ENCODE measurements at regions not wholly inside any gene's neighbourhood (a gene's known extent, or its start where the extent isn't known, plus 50 kb on each side); places are given as distances from the start of the nearest gene placed in this dataset.

- DNase-seq, result no peak
Measured at GRCh38 chr5:74040811-74041491, 415.0 kb downstream of the ARHGEF28 start.

DNA sequence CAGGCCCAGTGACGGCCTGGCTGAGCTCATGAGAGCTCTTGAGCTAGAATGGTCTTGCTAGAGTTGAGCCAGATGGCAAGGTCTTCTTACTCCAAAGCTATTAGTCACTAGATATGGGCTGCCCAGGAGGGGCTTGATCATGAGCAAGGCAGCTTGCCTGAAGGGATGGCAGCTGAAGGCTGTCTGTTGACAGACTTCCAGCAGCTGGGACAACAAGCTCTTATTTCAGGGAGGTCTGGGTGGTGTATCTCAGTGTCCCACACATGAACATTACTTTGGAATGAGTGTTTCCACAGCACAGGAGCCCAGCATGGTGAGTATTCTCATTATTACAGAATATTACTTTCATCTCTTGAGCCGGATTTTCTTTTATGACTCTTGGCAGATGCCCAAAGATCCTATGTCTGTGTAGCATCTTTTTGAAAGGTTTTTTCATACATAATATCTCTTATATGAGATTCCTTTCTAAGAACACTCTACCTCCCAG lies 414.1 kb downstream of the ARHGEF28 start:
- DNase-seq, result no peak

DNA sequence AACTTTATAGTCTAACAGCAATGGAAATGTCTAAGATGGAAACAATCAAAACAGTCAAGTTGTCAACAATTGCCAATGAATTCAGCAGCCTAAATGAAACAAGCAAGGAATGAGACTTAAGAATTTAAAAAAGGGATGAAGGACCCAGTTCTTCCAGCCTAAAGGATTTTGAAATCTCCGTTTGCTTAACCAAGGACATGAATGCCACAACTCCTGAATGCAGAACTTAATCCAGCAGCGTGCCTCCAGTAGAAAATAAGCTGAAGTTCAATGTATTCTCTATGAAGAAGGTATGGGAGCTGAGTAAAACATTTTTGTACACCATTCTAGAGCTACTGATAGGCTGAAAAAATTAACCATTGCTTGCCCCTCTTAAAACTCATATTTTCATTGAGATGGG lies 411.3 kb downstream of the ARHGEF28 start:
- DNase-seq, result no peak

GRCh38 chr5:74035521-74035937 lies 409.5 kb downstream of the ARHGEF28 start:
- peak; percentile 10 for DNase-seq

DNA sequence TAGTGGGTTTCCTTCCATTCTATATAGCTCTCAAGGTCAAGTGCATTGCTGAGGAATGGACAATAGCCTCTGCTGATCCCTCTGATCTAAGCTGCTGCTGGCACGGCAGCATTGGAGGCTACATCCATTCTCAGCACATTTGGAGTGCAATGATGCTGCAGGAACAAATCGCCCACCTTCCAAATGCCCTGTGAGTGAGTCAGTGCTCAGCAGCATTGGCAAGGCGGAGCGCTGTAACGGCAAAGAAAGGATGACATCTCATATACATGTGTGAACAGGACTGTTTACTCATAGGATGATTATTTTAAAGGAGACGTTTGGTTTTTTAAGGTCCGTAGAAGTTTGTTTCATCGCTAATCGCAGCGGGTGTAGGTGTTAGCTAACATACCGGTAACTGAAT lies 408.7 kb downstream of the ARHGEF28 start:
- no peak for DNase-seq

DNA sequence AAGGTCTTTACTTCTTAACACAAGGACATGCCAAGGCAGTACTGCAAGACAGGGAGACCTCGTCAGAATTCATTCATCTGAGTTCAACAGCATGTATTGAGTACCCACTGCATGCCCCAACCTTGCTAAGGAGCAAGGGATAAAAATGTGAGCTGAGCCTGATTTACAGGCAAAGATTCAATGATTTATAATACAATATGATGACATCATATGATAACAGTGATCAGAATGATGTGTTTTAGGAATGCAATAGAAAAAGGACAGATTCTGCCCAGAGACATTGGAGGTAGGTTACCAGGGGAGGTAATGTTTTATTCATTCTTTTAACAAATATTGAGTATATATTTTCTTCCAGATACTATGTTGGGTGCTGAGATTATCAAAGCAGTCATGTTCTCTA lies 406.6 kb downstream of the ARHGEF28 start:
- no peak for DNase-seq

DNA sequence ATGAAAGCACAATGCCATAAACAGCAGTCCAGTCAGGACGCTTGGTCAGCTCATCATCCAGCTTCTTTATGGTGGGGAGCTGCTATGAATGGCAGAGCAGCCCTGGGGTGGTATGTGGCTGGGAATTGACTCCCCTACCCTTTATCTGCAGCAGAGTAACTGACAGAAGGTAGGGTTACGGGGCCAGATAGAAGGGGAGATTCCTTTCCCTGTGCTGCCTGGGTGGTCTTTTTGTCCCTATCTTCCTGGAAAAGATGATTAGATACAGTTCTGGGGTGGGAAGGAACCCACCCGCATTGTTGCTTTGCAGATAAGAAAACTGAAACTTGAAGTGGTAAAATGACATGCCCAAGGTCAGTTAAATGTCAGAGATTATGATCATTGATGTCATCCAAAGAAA lies 405.5 kb downstream of the ARHGEF28 start:
- no peak for DNase-seq

DNA sequence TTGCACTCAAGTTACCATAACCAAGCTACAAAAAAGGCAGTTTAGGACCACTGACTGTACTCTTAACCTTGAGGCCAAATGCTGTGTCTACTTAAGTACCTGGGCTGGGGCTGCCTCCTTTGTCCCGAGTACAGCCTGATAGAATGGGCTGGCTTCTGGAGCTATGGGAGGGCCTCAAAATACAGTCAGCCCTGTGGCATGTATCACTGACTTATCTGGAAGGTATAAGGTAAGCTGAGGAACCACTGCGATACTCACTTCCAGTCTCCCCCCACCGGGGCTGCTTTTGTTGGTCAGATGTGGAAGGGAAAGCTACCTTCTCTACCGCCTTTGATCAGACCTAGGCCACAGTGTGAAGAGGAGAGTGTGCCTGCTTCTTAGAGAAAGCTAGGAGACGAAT lies 404.8 kb downstream of the ARHGEF28 start:
- DNase-seq, result no peak

DNA sequence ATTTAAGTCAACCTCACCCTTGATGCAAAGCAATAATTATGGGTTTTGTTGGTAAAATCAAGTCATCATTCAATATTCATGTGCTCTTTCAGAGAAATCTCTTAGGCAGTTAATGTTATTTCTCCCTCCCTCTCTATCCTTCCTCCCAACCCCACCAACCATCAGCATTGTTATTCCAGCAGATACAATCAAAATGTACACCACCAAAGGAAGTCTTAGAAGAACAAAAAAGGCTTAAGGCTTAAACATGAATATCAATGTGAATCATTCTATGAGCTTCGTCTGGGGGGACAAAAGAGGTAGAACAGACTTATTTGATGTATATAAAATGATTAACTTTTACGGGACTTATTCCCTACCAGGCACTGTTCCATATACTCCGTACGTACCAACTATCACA lies 404.4 kb downstream of the ARHGEF28 start:
- no peak for DNase-seq

GRCh38 chr5:74028976-74029375 lies 403.0 kb downstream of the ARHGEF28 start:
- no peak for DNase-seq

GRCh38 chr5:74028406-74028805 lies 402.4 kb downstream of the ARHGEF28 start:
- no peak for DNase-seq

GRCh38 chr5:74027732-74028338 lies 401.8 kb downstream of the ARHGEF28 start:
- no peak for DNase-seq

GRCh38 chr5:74026310-74026709 lies 400.3 kb downstream of the ARHGEF28 start:
- no peak for DNase-seq

DNA sequence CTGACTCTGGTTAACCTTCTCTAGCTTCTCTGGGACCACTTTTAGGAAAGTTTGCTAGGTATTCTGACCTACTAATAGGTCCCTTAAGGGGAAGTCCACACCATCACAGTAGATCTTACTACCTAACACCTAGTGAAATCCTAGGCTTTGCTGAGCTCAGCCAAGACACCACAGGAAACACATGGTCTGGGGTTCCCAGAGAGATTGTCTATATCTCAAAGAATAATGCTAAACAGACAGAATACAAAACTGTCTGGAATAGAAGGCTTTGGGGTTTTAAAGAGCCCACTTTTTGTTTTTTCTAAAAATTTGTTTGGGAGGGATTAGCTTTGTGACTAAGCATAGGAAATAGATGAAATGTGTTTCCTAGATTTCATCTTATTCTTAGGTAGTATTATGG lies 395.1 kb downstream of the ARHGEF28 start:
- DNase-seq, result no peak

GRCh38 chr5:74020503-74020902 lies 394.5 kb downstream of the ARHGEF28 start:
- DNase-seq, result no peak

- DNase-seq, result no peak
Measured at GRCh38 chr5:74019923-74020322, 393.9 kb downstream of the ARHGEF28 start.

DNA sequence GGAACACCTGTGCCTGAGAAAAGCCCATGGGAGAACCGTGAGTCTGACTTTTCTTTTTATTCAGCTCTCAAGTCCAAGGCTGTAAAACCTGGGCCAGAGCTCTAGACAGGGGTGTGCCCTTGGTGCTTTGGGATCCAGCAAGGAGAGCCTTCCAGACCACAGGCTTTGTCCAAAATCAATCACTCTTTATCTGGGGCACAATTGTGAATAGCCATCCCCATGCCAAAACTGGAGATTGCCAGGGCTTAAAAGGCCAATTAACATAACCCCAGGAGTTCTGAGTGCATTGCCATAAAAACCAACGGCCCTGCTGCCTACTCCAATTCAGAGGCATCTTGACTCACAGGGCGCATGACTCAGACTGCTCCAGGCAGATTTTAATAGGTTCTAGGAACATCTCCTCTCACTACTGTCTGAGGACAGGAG lies 391.8 kb downstream of the ARHGEF28 start:
- no peak for DNase-seq

- DNase-seq, result no peak
Measured at GRCh38 chr5:74017112-74017511, 391.1 kb downstream of the ARHGEF28 start.

DNA sequence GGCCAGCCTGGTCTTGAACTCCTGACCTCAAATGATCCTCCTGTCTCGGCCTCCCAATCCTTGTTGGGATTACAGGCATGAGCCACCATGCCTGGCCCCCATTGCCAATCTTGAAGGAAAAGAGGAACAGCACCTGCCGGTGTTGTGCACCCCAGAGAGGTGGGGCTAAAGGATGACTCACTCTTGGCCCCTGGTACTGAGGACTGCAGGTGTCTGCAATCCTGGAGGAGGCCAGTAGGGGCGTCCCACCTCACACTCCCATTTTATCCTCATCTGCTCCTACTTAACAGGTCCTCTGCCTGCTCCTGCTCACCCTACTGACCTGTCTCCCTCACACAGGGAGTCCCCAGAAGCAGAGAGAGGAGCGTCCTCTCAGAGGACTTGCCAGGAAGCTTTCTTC lies 390.4 kb downstream of the ARHGEF28 start:
- DNase-seq, result peak; percentile 2

- no peak for DNase-seq
Measured at GRCh38 chr5:74015716-74016115, 389.7 kb downstream of the ARHGEF28 start.

DNA sequence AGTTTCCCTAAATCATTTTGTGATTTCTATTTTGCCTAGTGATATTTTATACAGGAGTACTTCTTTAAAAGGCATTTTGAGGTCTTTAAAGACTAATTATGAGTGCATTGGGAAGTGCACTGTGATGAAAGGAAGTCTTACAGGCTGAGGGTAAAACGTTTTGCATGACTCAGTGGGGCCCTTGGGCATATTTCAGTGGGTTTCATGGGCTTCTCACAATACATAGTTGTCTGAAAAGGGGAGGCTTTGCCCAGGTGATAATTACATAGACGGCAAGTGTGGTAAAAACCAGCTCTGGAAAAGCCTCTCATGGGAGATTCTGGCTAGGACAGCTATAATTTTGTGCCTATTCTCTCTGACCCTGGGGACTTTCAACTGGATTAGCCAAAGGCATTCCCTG lies 387.2 kb downstream of the ARHGEF28 start:
- DNase-seq, result no peak

- no peak for DNase-seq
Measured at GRCh38 chr5:74009502-74009901, 383.5 kb downstream of the ARHGEF28 start.

DNA sequence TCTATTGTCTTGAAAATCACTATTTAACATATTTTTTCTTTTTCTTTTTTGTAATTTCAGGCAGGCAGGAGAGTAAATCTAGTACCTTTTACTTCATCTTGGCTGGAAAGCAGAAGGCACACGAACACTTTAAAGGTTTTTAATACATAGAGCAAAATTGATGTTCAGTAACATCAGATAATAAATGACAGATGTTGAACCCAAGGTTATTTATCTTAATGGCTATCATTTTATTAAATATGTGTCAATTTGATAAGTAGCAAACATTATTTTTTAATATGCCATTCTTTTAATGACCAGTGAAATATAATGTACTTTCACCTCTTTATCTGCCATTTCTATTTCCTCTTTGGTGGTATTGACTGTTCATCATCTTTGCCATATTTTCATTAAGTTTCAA lies 381.2 kb downstream of the ARHGEF28 start:
- no peak for DNase-seq

DNA sequence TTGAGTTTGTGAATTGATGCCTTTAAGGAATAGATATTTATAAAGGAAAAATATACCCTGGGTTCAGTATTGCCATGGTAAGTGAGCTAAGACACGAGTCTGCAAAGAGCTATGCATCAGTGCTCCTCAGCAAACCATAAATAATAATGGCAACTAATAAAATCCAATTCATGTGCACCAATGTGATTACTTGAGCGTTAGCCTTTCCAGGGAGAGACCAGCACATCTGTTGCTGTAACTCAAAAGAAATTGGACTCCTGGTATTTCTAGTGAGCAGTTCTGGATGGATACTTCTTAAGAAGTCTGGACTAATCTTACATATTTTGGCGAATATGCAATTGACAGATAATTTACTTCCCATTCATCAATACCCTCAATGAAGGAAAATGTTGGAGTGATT lies 373.3 kb downstream of the ARHGEF28 start:
- DNase-seq, result no peak

- no peak for DNase-seq
Measured at GRCh38 chr5:73998489-73998888, 372.5 kb downstream of the ARHGEF28 start.
